ENCODE measurements at regions not wholly inside any gene's neighbourhood (a gene's known extent, or its start where the extent isn't known, plus 50 kb on each side); places are given as distances from the start of the nearest gene placed in this dataset.
"Not testable (repeated sequence)": the region's sequence is repeated elsewhere in the genome, so short reads cannot be mapped to it uniquely, and the experiment has no call there.

DNA sequence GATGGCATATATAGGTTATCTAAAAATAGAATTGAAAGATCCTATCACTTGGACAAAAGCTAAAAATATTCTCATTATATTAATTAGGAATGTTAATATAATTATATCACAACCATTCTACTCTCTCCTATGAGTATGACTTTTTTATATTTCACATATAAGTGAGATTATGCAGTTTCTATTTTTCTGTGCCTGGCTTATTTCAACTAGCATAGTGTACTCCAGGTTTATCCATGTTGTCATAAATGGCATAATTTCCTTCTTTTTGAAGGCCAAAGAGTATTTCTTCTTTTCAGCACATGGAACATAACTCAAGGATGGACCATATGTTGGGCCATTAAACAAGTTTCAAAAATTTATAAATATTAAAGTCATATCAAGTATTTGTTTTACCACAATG, 421.2 kb upstream of the CTSO start:
- Mint-ChIP-seq H3K9me3 (ENCODE audit: low read depth) (no peaks in the 10 kb centered on the region), H3K27me3 (no peaks in the 10 kb centered on the region), H3K27ac (no peak overlapping the region), H3K4me3 (ENCODE audit: low read depth) (no peak overlapping the region), H3K36me3 (ENCODE audit: insufficient read depth) (no peaks in the 10 kb centered on the region), H3K4me1 (ENCODE audit: low read depth) (no peaks in the 10 kb centered on the region)
- TF ChIP-seq, protein P1, sequence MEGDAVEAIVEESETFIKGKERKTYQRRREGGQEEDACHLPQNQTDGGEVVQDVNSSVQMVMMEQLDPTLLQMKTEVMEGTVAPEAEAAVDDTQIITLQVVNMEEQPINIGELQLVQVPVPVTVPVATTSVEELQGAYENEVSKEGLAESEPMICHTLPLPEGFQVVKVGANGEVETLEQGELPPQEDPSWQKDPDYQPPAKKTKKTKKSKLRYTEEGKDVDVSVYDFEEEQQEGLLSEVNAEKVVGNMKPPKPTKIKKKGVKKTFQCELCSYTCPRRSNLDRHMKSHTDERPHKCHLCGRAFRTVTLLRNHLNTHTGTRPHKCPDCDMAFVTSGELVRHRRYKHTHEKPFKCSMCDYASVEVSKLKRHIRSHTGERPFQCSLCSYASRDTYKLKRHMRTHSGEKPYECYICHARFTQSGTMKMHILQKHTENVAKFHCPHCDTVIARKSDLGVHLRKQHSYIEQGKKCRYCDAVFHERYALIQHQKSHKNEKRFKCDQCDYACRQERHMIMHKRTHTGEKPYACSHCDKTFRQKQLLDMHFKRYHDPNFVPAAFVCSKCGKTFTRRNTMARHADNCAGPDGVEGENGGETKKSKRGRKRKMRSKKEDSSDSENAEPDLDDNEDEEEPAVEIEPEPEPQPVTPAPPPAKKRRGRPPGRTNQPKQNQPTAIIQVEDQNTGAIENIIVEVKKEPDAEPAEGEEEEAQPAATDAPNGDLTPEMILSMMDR (IDR thresholded peaks at IDR 0.05; ENCODE audit: unreplicated experiment), result no peak
- no peak for DNase-seq (ENCODE audit: low spot score, unreplicated experiment)

- Mint-ChIP-seq H3K4me1 (ENCODE audit: low read depth) (no peaks in the 10 kb centered on the region), H3K27ac (no peak overlapping the region), H3K9me3 (ENCODE audit: low read depth) (no peaks in the 10 kb centered on the region), H3K4me3 (ENCODE audit: low read depth) (no peak overlapping the region), H3K27me3 (no peaks in the 10 kb centered on the region), H3K36me3 (ENCODE audit: insufficient read depth) (no peaks in the 10 kb centered on the region)
- TF ChIP-seq, protein P1 (IDR thresholded peaks at IDR 0.05; ENCODE audit: unreplicated experiment), result no peak
- no peak for DNase-seq (ENCODE audit: low spot score, unreplicated experiment)
These were observed 420.4 kb upstream of the CTSO start for GRCh38 chr4:156374069-156374468.

- H3K36me3 Mint-ChIP-seq (ENCODE audit: insufficient read depth); H3K27ac Mint-ChIP-seq; DNase-seq (ENCODE audit: low spot score, unreplicated experiment); H3K4me1 Mint-ChIP-seq (ENCODE audit: low read depth); H3K9me3 Mint-ChIP-seq (ENCODE audit: low read depth); H3K4me3 Mint-ChIP-seq (ENCODE audit: low read depth); H3K27me3 Mint-ChIP-seq: not testable (repeated sequence)
These were observed 413.8 kb upstream of the CTSO start for GRCh38 chr4:156367502-156367901.

GRCh38 chr4:156362581-156362980, 408.9 kb upstream of the CTSO start:
- no peak overlapping the region for H3K4me3 Mint-ChIP-seq (ENCODE audit: low read depth)
- TF ChIP-seq, protein P1 (IDR thresholded peaks at IDR 0.05; ENCODE audit: unreplicated experiment), result no peak
- H3K9me3 Mint-ChIP-seq (ENCODE audit: low read depth), result peaks cover 6% of the 10 kb centered on the region
- no peak overlapping the region for H3K27ac Mint-ChIP-seq
- DNase-seq (ENCODE audit: low spot score, unreplicated experiment), result no peak
- H3K36me3 Mint-ChIP-seq (ENCODE audit: insufficient read depth), result no peaks in the 10 kb centered on the region
- H3K27me3 Mint-ChIP-seq, result no peaks in the 10 kb centered on the region
- H3K4me1 Mint-ChIP-seq (ENCODE audit: low read depth), result no peaks in the 10 kb centered on the region

DNA sequence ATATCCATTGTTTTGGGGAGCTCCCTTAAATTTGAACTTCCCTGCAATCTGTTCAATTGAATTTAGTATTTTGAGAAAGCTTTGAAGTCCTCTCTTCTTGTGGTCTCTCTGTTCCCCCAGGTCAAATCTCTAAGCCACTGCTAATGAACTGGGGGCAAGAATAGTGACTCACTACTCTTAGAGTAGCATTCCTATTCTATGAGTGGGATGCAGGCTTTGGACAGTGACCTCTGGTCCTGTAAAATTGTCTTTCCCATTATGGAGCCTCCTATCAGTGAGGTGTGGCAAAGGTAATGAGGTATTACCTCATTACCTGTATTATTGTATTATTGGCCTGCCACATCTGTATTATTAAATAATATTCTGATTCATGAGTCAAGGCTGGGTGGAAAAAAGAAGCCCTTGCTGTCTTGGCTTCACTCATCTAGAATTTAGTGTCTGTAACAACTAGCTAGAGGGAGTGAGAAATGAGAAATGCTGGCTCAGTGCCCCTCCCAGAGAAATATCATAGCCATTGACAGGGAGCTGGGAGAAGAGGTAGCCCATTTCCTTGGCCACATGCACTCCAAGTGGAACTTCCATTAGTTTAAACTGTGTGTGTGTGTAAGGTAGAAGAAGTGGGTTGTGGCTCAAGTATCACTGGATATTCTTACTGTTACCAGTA, 393.9 kb upstream of the CTSO start:
- H3K4me1 Mint-ChIP-seq (ENCODE audit: low read depth), result peaks cover 11% of the 10 kb centered on the region
- no peak overlapping the region for H3K4me3 Mint-ChIP-seq (ENCODE audit: low read depth)
- TF ChIP-seq, protein P1 (IDR thresholded peaks at IDR 0.05; ENCODE audit: unreplicated experiment), result no peak
- DNase-seq (ENCODE audit: low spot score, unreplicated experiment), result no peak
- H3K27ac Mint-ChIP-seq, result no peak overlapping the region
- no peaks in the 10 kb centered on the region for H3K9me3 Mint-ChIP-seq (ENCODE audit: low read depth)
- no peaks in the 10 kb centered on the region for H3K36me3 Mint-ChIP-seq (ENCODE audit: insufficient read depth)
- H3K27me3 Mint-ChIP-seq, result no peaks in the 10 kb centered on the region

- Mint-ChIP-seq H3K4me3 (ENCODE audit: low read depth) (no peak overlapping the region), H3K27me3 (no peaks in the 10 kb centered on the region), H3K36me3 (ENCODE audit: insufficient read depth) (no peaks in the 10 kb centered on the region), H3K9me3 (ENCODE audit: low read depth) (no peaks in the 10 kb centered on the region), H3K27ac (peak overlapping the region; percentile 31), H3K4me1 (ENCODE audit: low read depth) (peaks cover 11% of the 10 kb centered on the region)
- TF ChIP-seq, protein P1 (IDR thresholded peaks at IDR 0.05; ENCODE audit: unreplicated experiment), result no peak
- no peak for DNase-seq (ENCODE audit: low spot score, unreplicated experiment)
These were observed 393.3 kb upstream of the CTSO start for GRCh38 chr4:156346959-156347385.

Measured in progenitor cell of endocrine pancreas (in vitro differentiated cells).